ENCODE measurements at regions not wholly inside any gene's neighbourhood (a gene's known extent, or its start where the extent isn't known, plus 50 kb on each side); places are given as distances from the start of the nearest gene placed in this dataset.

- TF ChIP-seq, protein P1, sequence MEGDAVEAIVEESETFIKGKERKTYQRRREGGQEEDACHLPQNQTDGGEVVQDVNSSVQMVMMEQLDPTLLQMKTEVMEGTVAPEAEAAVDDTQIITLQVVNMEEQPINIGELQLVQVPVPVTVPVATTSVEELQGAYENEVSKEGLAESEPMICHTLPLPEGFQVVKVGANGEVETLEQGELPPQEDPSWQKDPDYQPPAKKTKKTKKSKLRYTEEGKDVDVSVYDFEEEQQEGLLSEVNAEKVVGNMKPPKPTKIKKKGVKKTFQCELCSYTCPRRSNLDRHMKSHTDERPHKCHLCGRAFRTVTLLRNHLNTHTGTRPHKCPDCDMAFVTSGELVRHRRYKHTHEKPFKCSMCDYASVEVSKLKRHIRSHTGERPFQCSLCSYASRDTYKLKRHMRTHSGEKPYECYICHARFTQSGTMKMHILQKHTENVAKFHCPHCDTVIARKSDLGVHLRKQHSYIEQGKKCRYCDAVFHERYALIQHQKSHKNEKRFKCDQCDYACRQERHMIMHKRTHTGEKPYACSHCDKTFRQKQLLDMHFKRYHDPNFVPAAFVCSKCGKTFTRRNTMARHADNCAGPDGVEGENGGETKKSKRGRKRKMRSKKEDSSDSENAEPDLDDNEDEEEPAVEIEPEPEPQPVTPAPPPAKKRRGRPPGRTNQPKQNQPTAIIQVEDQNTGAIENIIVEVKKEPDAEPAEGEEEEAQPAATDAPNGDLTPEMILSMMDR (IDR thresholded peaks at IDR 0.05) = no peak
- TF ChIP-seq POLR2AphosphoS5 (IDR thresholded peaks at IDR 0.05) (no peak), POLR2A (IDR thresholded peaks at IDR 0.05) (no peak)
Measured at GRCh38 chr4:147012059-147012707, 66.5 kb upstream of the TTC29 start.
